ENCODE measurements at regions not wholly inside any gene's neighbourhood (a gene's known extent, or its start where the extent isn't known, plus 50 kb on each side); places are given as distances from the start of the nearest gene placed in this dataset.
A peak's percentile ranks its signal among the peaks of the same experiment; 100 is the strongest.
"Not testable (repeated sequence)": the region's sequence is repeated elsewhere in the genome, so short reads cannot be mapped to it uniquely, and the experiment has no call there.

DNA sequence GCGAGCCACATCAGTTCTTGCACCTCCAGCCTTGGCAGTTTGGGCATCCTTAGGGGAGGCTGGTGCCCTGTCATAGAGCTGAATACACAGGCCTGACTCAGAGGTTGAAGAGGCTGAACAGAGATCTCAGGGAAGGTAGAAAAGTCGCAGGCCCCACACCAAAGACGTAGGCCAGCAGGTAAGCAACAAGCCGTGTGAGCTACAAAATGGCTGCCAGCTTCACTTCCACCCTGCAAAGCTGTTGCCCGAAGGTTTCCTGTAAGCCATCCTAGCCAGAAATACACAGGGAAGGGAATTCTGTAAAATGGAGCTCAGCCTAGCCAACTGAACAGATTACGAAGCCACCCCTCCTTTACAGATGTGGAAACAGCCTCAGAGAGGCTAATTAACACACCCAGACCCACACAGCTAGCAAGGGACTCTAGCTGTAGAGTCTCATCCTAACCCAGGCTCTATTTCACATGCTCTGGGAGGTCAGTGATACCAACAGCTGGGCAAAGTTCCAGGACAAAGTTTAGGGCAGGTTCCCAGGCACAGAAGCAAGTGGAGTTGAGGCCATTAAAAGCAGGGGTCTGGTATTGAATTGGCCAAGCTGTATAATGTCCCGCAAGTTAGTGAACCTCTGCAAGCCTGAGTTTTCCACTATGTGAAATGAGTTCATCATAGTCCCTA lies 66.3 kb upstream of the RASGRF1 start:
- no peak for DNase-seq

DNA sequence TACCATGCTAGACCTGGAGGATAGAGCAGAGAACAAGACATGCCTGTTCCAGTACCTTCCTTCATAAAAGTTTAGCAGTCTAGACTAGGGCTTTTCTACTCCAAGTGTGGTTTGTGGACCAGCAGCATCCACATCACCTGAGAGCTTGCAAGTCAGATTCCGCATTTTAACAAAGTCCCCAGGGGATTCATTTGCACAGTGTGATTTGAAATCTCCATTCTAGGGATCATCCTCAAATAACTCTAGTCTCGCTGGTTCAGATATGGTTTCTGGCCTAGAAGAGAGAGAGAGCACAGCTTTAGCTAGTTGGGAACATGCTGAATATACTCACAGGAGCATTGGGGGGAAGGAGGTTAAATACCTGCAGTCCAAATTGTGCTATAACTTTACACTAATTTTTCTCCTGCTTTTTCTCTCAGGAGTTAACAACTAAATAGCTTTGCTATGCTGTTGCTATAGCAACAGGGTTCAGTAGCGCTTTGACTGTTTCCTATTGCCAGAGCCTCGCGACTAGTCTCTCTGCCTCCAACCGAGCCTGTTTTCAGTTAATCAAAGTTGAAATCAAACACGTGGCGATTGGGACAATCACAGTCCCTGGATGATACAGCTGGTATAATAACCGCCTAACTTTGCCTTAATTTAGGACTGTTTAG lies 64.0 kb upstream of the RASGRF1 start:
- DNase-seq: no peak

DNA sequence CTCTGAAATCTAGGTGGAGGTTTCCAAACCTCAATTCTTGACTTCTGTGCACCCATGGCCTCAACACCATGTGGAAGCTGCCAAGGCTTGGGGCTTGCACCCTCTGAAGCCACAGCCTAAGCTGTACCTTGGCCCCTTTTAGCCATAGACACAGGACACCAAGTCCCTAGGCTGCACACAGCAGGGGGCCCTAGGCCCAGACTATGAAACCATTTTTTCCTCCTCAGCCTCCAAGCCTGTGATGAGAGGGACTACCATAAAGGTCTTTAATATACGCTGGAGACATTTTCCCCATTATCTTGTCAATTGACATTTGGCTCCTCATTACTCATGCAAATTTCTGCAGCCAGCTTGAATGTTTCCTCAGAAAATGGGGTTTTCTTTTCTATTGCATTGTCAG lies 53.7 kb upstream of the RASGRF1 start:
- DNase-seq: not testable (repeated sequence)

DNA sequence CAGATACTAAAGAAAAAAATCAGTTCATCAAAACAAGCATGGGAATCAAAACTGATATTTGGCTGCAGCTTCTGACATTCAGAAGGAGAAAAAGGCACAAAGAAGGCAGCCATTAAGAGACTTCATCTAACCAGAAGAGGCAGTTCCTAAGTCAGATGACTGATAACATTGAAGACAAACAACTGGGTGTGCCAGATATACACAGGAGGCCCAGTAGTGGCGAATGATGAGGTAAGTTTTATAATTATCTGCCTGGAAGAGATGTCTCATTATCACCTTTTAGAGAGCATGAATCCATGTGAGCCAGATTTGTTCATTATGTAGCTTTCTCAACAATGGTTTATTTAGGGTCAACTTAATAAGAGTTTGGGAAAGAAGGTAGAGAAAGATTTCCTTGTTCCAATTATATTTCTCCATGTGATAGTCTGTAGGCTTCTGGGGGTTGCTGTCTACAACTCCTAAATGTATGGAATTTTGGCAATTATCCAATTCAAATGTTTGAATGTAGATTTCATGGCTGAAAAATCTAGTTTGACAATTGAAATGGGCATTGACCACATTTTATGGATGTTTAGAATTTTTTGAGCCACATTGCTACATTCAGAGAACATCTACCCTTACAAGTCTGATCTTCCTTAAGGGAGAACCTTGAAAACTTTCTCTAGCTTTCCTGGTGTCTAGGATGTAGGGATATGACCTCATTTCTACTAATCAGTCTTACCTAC lies 50.4 kb upstream of the RASGRF1 start:
- no peak for DNase-seq

Small RNA genes lying in the stretch of these regions (small RNA-seq; reads per million reads assigned to genes)
- gene MIR184: 0.38 reads per million, percentile 32 among the genes with 10 or more reads in this experiment
